Suprapubic skin (tissue), 3 donors: ENCODE measurements at regions not wholly inside any gene's neighbourhood (a gene's known extent, or its start where the extent isn't known, plus 50 kb on each side); places are given as distances from the start of the nearest gene placed in this dataset.

Experiments
- POLR2AphosphoS5 ChIP-seq, 3 donors: sonication (generic); formaldehyde crosslinking; IDR thresholded peaks; one replicate each; pipeline ENCODE4 v1.6.1; 2017; ENCODE audit warnings: antibody characterized with exemption in 3 of 3
- TF ChIP-seq, protein P1 (sequence below), 2 donors: fragments of 200-600 bp in 1 of 2; fragments of 450-650 bp in 1 of 2; sonication (generic) in 1 of 2; IDR thresholded peaks; one replicate each; pipeline ENCODE4 v1.5.1; 2016 to 2019; ENCODE audit warnings: antibody characterized with exemption in 2 of 2, mild to moderate bottlenecking in 1 of 2, moderate library complexity in 1 of 2

DNA sequence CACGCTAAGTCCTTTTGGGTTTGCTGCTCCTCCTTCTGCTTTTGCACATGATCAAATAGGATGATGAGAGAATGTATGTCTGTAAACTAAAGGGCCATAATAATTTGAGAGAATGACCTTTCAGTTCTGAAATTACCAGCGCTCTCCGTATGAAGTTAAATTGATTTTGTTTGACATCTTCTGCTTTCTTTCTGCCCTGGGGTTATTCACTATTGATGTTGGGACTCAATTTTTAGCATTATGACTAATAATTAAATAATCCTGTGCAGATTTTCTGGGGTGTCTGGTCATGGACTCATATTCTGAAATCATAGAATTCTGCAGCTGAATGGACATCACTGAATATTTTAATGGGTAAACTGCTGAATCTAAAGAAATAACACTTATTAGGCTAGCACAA is 423.2 kb downstream of the POM121L12 start:
- TF ChIP-seq POLR2AphosphoS5 (IDR thresholded peaks at IDR 0.05) = no peak
- TF ChIP-seq, protein P1, sequence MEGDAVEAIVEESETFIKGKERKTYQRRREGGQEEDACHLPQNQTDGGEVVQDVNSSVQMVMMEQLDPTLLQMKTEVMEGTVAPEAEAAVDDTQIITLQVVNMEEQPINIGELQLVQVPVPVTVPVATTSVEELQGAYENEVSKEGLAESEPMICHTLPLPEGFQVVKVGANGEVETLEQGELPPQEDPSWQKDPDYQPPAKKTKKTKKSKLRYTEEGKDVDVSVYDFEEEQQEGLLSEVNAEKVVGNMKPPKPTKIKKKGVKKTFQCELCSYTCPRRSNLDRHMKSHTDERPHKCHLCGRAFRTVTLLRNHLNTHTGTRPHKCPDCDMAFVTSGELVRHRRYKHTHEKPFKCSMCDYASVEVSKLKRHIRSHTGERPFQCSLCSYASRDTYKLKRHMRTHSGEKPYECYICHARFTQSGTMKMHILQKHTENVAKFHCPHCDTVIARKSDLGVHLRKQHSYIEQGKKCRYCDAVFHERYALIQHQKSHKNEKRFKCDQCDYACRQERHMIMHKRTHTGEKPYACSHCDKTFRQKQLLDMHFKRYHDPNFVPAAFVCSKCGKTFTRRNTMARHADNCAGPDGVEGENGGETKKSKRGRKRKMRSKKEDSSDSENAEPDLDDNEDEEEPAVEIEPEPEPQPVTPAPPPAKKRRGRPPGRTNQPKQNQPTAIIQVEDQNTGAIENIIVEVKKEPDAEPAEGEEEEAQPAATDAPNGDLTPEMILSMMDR (IDR thresholded peaks at IDR 0.05) = no peak
